ENCODE measurements at regions not wholly inside any gene's neighbourhood (a gene's known extent, or its start where the extent isn't known, plus 50 kb on each side); places are given as distances from the start of the nearest gene placed in this dataset.
"Not testable (repeated sequence)": the region's sequence is repeated elsewhere in the genome, so short reads cannot be mapped to it uniquely, and the experiment has no call there.

GRCh38 chr1:94769551-94769950 lies 50.6 kb upstream of the SLC44A3 start:
- DNase-seq = peak; percentile 12

GRCh38 chr1:94768036-94768435 lies 52.1 kb upstream of the SLC44A3 start:
- peak; percentile 7 for DNase-seq

- DNase-seq = no peak
These were observed 54.2 kb upstream of the SLC44A3 start for GRCh38 chr1:94765958-94766357.

GRCh38 chr1:94759188-94759587 lies 61.0 kb upstream of the SLC44A3 start:
- no peak for DNase-seq

GRCh38 chr1:94757931-94758330 lies 62.2 kb upstream of the SLC44A3 start:
- no peak for DNase-seq

- no peak for DNase-seq
These were observed 64.5 kb upstream of the SLC44A3 start for GRCh38 chr1:94755675-94756074.

GRCh38 chr1:94755016-94755415 lies 65.1 kb upstream of the SLC44A3 start:
- DNase-seq = not testable (repeated sequence)

- no peak for DNase-seq
These were observed 65.6 kb upstream of the SLC44A3 start for GRCh38 chr1:94754570-94754969.

- DNase-seq = no peak
These were observed 66.1 kb upstream of the SLC44A3 start for GRCh38 chr1:94754095-94754494.

GRCh38 chr1:94753171-94753972 lies 66.8 kb upstream of the SLC44A3 start:
- no peak for DNase-seq

- DNase-seq = not testable (repeated sequence)
These were observed 68.7 kb upstream of the SLC44A3 start for GRCh38 chr1:94751483-94751882.

GRCh38 chr1:94746635-94747525 lies 73.3 kb upstream of the SLC44A3 start:
- DNase-seq = no peak

GRCh38 chr1:94745742-94746141 lies 74.4 kb upstream of the SLC44A3 start:
- no peak for DNase-seq

GRCh38 chr1:94743862-94744261 lies 76.3 kb upstream of the SLC44A3 start:
- no peak for DNase-seq

- DNase-seq = no peak
These were observed 78.2 kb upstream of the SLC44A3 start for GRCh38 chr1:94741996-94742395.

- DNase-seq = no peak
These were observed 78.6 kb upstream of the SLC44A3 start for GRCh38 chr1:94741510-94741909.

GRCh38 chr1:94739521-94740061 lies 80.6 kb upstream of the SLC44A3 start:
- no peak for DNase-seq

- DNase-seq = no peak
These were observed 81.8 kb upstream of the SLC44A3 start for GRCh38 chr1:94738371-94738770.

GRCh38 chr1:94737124-94737998 lies 82.8 kb upstream of the SLC44A3 start:
- DNase-seq = no peak

- no peak for DNase-seq
These were observed 83.6 kb upstream of the SLC44A3 start for GRCh38 chr1:94736549-94736948.

- no peak for DNase-seq
These were observed 84.1 kb upstream of the SLC44A3 start for GRCh38 chr1:94736073-94736472.
